Peyer's patch (tissue), 4 donors: ENCODE measurements at regions not wholly inside any gene's neighbourhood (a gene's known extent, or its start where the extent isn't known, plus 50 kb on each side); places are given as distances from the start of the nearest gene placed in this dataset.

Source experiments
- DNase-seq, 3 donors: peaks; one replicate each; pipeline ENCODE4 v3.0.0-alpha.2; 2017 to 2019
- H3K27ac ChIP-seq, 4 donors: fragments of 200-600 bp; sonication (generic); one replicate each; pipeline ENCODE4 v1.5.1; 2016 to 2019
- H3K27me3 ChIP-seq, 2 donors: fragments of 200-600 bp; sonication (generic); one replicate each; pipeline ENCODE4 v1.5.1; 2019
- H3K36me3 ChIP-seq, 3 donors: fragments of 200-600 bp; sonication (generic); one replicate each; pipeline ENCODE4 v1.5.1; 2016 to 2019
- H3K4me1 ChIP-seq, 4 donors: fragments of 200-600 bp; sonication (generic); one replicate each; pipeline ENCODE4 v1.5.1; 2016 to 2019
- H3K4me3 ChIP-seq, 4 donors: fragments of 200-600 bp; sonication (generic); 1 replicate in 3 of 4; 2 replicates in 1 of 4; pipeline ENCODE4 v1.5.1; 2016 to 2019; ENCODE audit warnings: mild to moderate bottlenecking in 1 of 4
- H3K9me3 ChIP-seq, 4 donors: fragments of 200-600 bp; sonication (generic); one replicate each; pipeline ENCODE4 v1.5.1; 2016 to 2019; ENCODE audit warnings: mild to moderate bottlenecking in 1 of 4
- CTCF ChIP-seq, 6 experiments: fragments of 450-650 bp in 4 of 6; fragments of 200-600 bp in 2 of 6; sonication (generic) in 1 of 6; IDR thresholded peaks; one replicate each; pipeline ENCODE4 v1.5.1; 2017 to 2019; ENCODE audit warnings: antibody characterized with exemption in 6 of 6, mild to moderate bottlenecking in 3 of 6, moderate library complexity in 1 of 6
- POLR2A ChIP-seq, 2 donors: fragments of 450-650 bp; IDR thresholded peaks; one replicate each; pipeline ENCODE4 v1.5.1; 2017; ENCODE audit warnings: antibody characterized with exemption in 2 of 2, mild to moderate bottlenecking in 2 of 2, moderate library complexity in 2 of 2

GRCh38 chr5:167614294-167615021 is 677.0 kb upstream of the WWC1 start:
- TF ChIP-seq CTCF (IDR thresholded peaks at IDR 0.05) = no peak
- no peaks in the 10 kb centered on the region for H3K9me3 ChIP-seq
- H3K36me3 ChIP-seq = no peaks in the 10 kb centered on the region
- DNase-seq = no peak
- H3K27ac ChIP-seq = no peak overlapping the region
- H3K4me3 ChIP-seq = no peak overlapping the region
- no peaks in the 10 kb centered on the region for H3K27me3 ChIP-seq
- H3K4me1 ChIP-seq = no peaks in the 10 kb centered on the region

GRCh38 chr5:167616043-167616890 is 675.2 kb upstream of the WWC1 start:
- Histone ChIP-seq H3K4me1 (no peaks in the 10 kb centered on the region), H3K36me3 (no peaks in the 10 kb centered on the region), H3K4me3 (no peak overlapping the region), H3K27me3 (no peaks in the 10 kb centered on the region), H3K9me3 (no peaks in the 10 kb centered on the region), H3K27ac (no peak overlapping the region)
- TF ChIP-seq CTCF (IDR thresholded peaks at IDR 0.05) (no peak), POLR2A (IDR thresholded peaks at IDR 0.05) (no peak)
- DNase-seq = no peak

GRCh38 chr5:167623354-167623753 is 668.1 kb upstream of the WWC1 start:
- Histone ChIP-seq H3K27ac (no peak overlapping the region), H3K9me3 (no peaks in the 10 kb centered on the region), H3K4me3 (no peak overlapping the region), H3K4me1 (no peaks in the 10 kb centered on the region), H3K36me3 (no peaks in the 10 kb centered on the region), H3K27me3 (no peaks in the 10 kb centered on the region)
- TF ChIP-seq CTCF (IDR thresholded peaks at IDR 0.05) = no peak
- no peak for TF ChIP-seq POLR2A (IDR thresholded peaks at IDR 0.05)
- DNase-seq = no peak

- Histone ChIP-seq H3K36me3 (no peaks in the 10 kb centered on the region), H3K9me3 (no peaks in the 10 kb centered on the region), H3K4me3 (no peak overlapping the region), H3K27ac (no peak overlapping the region), H3K27me3 (no peaks in the 10 kb centered on the region), H3K4me1 (no peaks in the 10 kb centered on the region)
- TF ChIP-seq CTCF (IDR thresholded peaks at IDR 0.05) = no peak
- TF ChIP-seq POLR2A (IDR thresholded peaks at IDR 0.05) = no peak
- no peak for DNase-seq
Measured at GRCh38 chr5:167624053-167624452, 667.4 kb upstream of the WWC1 start.

GRCh38 chr5:167626341-167627123 is 664.9 kb upstream of the WWC1 start:
- Histone ChIP-seq H3K27me3 (no peaks in the 10 kb centered on the region), H3K4me1 (no peaks in the 10 kb centered on the region), H3K27ac (no peak overlapping the region), H3K36me3 (no peaks in the 10 kb centered on the region), H3K4me3 (no peak overlapping the region), H3K9me3 (no peaks in the 10 kb centered on the region)
- TF ChIP-seq CTCF (IDR thresholded peaks at IDR 0.05) (no peak), POLR2A (IDR thresholded peaks at IDR 0.05) (no peak)
- DNase-seq = no peak
